ENCODE measurements at regions not wholly inside any gene's neighbourhood (a gene's known extent, or its start where the extent isn't known, plus 50 kb on each side); places are given as distances from the start of the nearest gene placed in this dataset.

DNA sequence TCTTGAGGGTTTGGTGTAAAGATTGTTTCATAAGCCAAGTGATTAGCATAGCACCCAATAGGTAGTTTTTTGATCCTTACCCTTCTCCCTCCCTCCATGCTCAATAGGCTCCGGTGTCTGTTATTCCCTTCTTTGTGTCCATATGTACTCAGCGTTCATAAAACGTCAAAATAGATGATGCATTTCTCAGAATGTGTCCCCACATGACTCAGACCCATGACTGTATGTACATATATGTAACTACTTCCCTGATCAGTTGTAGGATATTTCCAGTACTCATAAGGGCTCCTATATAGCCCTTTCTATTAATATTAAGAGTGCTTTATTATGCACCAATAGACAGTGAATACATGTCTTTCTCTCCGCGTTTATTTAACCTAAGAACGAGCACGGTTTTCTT lies 466.9 kb downstream of the KIF20B start:
- H3K27ac Mint-ChIP-seq = no peak overlapping the region
- TF ChIP-seq, protein P1, sequence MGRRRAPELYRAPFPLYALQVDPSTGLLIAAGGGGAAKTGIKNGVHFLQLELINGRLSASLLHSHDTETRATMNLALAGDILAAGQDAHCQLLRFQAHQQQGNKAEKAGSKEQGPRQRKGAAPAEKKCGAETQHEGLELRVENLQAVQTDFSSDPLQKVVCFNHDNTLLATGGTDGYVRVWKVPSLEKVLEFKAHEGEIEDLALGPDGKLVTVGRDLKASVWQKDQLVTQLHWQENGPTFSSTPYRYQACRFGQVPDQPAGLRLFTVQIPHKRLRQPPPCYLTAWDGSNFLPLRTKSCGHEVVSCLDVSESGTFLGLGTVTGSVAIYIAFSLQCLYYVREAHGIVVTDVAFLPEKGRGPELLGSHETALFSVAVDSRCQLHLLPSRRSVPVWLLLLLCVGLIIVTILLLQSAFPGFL (CRISPR knock-in tag; IDR thresholded peaks at IDR 0.05; ENCODE audit: borderline replicate concordance) = no peak
- TF ChIP-seq OVOL2 (CRISPR knock-in tag; IDR thresholded peaks at IDR 0.05; ENCODE audit: borderline replicate concordance) (no peak), TEAD1 (CRISPR knock-in tag; IDR thresholded peaks at IDR 0.05) (no peak)
- H3K36me3 Mint-ChIP-seq = no peaks in the 10 kb centered on the region
- CTCF ChIA-PET = no interaction called here
- POLR2A ChIA-PET = no interaction called here
- no peak for ATAC-seq
- no peaks in the 10 kb centered on the region for H3K4me1 Mint-ChIP-seq
- no peaks in the 10 kb centered on the region for H3K27me3 Mint-ChIP-seq (ENCODE audit: low read depth)
- DNase-seq (ENCODE audit: low spot score) = no peak
- H3K4me3 Mint-ChIP-seq = no peak overlapping the region
- peaks cover 13% of the 10 kb centered on the region for H3K9me3 Mint-ChIP-seq

- no peaks in the 10 kb centered on the region for H3K36me3 Mint-ChIP-seq
- DNase-seq (ENCODE audit: low spot score) (no peak), ATAC-seq (no peak)
- no peaks in the 10 kb centered on the region for H3K27me3 Mint-ChIP-seq (ENCODE audit: low read depth)
- POLR2A ChIA-PET = no interaction called here
- peaks cover 8% of the 10 kb centered on the region for H3K9me3 Mint-ChIP-seq
- no peak overlapping the region for H3K27ac Mint-ChIP-seq
- H3K4me1 Mint-ChIP-seq = no peaks in the 10 kb centered on the region
- H3K4me3 Mint-ChIP-seq = no peak overlapping the region
- TF ChIP-seq JAZF1 (CRISPR knock-in tag; IDR thresholded peaks at IDR 0.05) (no peak), ETV6 (CRISPR knock-in tag; IDR thresholded peaks at IDR 0.05) (no peak), NR3C1 (CRISPR knock-in tag; conservative IDR thresholded peaks at IDR 0.05; ENCODE audit: low read depth) (no peak), ZNF232 (CRISPR knock-in tag; IDR thresholded peaks at IDR 0.05) (no peak), CBFB (CRISPR knock-in tag; IDR thresholded peaks at IDR 0.05; ENCODE audit: low read depth) (no peak), FOXP1 (CRISPR knock-in tag; IDR thresholded peaks at IDR 0.05; ENCODE audit: borderline replicate concordance) (no peak), NFE2L1 (CRISPR knock-in tag; IDR thresholded peaks at IDR 0.05) (no peak), SP1 (CRISPR knock-in tag; conservative IDR thresholded peaks at IDR 0.05) (no peak), ATF2 (CRISPR knock-in tag; IDR thresholded peaks at IDR 0.05; ENCODE audit: borderline replicate concordance, low read depth) (no peak), STAT6 (CRISPR knock-in tag; conservative IDR thresholded peaks at IDR 0.05; ENCODE audit: low read depth) (no peak), CREM (CRISPR knock-in tag; IDR thresholded peaks at IDR 0.05) (no peak), CREB1 (CRISPR knock-in tag; IDR thresholded peaks at IDR 0.05) (no peak), MAX (CRISPR knock-in tag; IDR thresholded peaks at IDR 0.05) (no peak), ZNF425 (CRISPR knock-in tag; conservative IDR thresholded peaks at IDR 0.05) (no peak), FOXK1 (CRISPR knock-in tag; IDR thresholded peaks at IDR 0.05) (no peak), TEAD4 (CRISPR knock-in tag; IDR thresholded peaks at IDR 0.05) (no peak)
- TF ChIP-seq, protein P2, sequence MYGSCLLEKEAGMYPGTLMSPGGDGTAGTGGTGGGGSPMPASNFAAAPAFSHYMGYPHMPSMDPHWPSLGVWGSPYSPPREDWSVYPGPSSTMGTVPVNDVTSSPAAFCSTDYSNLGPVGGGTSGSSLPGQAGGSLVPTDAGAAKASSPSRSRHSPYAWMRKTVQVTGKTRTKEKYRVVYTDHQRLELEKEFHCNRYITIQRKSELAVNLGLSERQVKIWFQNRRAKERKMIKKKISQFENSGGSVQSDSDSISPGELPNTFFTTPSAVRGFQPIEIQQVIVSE (CRISPR knock-in tag; IDR thresholded peaks at IDR 0.05; ENCODE audit: borderline replicate concordance) = no peak
- TF ChIP-seq, protein P3, sequence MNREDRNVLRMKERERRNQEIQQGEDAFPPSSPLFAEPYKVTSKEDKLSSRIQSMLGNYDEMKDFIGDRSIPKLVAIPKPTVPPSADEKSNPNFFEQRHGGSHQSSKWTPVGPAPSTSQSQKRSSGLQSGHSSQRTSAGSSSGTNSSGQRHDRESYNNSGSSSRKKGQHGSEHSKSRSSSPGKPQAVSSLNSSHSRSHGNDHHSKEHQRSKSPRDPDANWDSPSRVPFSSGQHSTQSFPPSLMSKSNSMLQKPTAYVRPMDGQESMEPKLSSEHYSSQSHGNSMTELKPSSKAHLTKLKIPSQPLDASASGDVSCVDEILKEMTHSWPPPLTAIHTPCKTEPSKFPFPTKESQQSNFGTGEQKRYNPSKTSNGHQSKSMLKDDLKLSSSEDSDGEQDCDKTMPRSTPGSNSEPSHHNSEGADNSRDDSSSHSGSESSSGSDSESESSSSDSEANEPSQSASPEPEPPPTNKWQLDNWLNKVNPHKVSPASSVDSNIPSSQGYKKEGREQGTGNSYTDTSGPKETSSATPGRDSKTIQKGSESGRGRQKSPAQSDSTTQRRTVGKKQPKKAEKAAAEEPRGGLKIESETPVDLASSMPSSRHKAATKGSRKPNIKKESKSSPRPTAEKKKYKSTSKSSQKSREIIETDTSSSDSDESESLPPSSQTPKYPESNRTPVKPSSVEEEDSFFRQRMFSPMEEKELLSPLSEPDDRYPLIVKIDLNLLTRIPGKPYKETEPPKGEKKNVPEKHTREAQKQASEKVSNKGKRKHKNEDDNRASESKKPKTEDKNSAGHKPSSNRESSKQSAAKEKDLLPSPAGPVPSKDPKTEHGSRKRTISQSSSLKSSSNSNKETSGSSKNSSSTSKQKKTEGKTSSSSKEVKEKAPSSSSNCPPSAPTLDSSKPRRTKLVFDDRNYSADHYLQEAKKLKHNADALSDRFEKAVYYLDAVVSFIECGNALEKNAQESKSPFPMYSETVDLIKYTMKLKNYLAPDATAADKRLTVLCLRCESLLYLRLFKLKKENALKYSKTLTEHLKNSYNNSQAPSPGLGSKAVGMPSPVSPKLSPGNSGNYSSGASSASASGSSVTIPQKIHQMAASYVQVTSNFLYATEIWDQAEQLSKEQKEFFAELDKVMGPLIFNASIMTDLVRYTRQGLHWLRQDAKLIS (CRISPR knock-in tag; IDR thresholded peaks at IDR 0.05; ENCODE audit: borderline replicate concordance) = no peak
- TF ChIP-seq, protein P4, sequence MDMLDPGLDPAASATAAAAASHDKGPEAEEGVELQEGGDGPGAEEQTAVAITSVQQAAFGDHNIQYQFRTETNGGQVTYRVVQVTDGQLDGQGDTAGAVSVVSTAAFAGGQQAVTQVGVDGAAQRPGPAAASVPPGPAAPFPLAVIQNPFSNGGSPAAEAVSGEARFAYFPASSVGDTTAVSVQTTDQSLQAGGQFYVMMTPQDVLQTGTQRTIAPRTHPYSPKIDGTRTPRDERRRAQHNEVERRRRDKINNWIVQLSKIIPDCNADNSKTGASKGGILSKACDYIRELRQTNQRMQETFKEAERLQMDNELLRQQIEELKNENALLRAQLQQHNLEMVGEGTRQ (CRISPR knock-in tag; IDR thresholded peaks at IDR 0.05) = no peak
- CTCF ChIA-PET = no interaction called here
Observed at GRCh38 chr10:90171014-90171722, 469.8 kb downstream of the KIF20B start.

Measured in WTC11 (cell line).